Left ventricle myocardium inferior (tissue), 1 donor: ENCODE measurements at regions not wholly inside any gene's neighbourhood (a gene's known extent, or its start where the extent isn't known, plus 50 kb on each side); places are given as distances from the start of the nearest gene placed in this dataset.

Source experiments
- DNase-seq: peaks from one replicate; pipeline ENCODE4 v3.0.0-alpha.2; 2020
- H3K27ac ChIP-seq: fragments of 200-600 bp; replicated peaks from 2 replicates; pipeline ENCODE4 v1.8.0; 2021
- H3K27me3 ChIP-seq: fragments of 200-600 bp; 2 replicates; pipeline ENCODE4 v1.8.0; 2021; ENCODE audit warnings: low read depth
- H3K36me3 ChIP-seq: fragments of 200-600 bp; 2 replicates; pipeline ENCODE4 v1.8.0; 2021
- H3K4me1 ChIP-seq: fragments of 200-600 bp; 2 replicates; pipeline ENCODE4 v1.8.0; 2021
- H3K4me3 ChIP-seq: fragments of 200-600 bp; 2 replicates; pipeline ENCODE4 v1.8.0; 2021; ENCODE audit warnings: mild to moderate bottlenecking, moderate library complexity
- H3K9me3 ChIP-seq: fragments of 200-600 bp; replicated peaks from 2 replicates; pipeline ENCODE4 v1.8.0; 2021
- CTCF ChIP-seq: fragments of 200-600 bp; IDR thresholded peaks from 2 replicates; pipeline ENCODE4 v1.8.0; 2021; ENCODE audit warnings: antibody characterized with exemption, mild to moderate bottlenecking, borderline replicate concordance
- intact Hi-C: fragments of 100-400 bp; cut with micrococcal nuclease; formaldehyde crosslinking; loops from one replicate; pipeline ENCODE4 v1.11.0; 2022
- donor health status: DM: no; HTN: yes; CAD: no; lungs with severe emphysema.

- peaks cover 4% of the 10 kb centered on the region for H3K4me1 ChIP-seq
Measured at GRCh38 chr12:43060742-43061141, 471.2 kb upstream of the PRICKLE1 start.

GRCh38 chr12:43058616-43059015 lies 469.1 kb upstream of the PRICKLE1 start:
- peaks cover 4% of the 10 kb centered on the region for H3K4me1 ChIP-seq
- no peak for TF ChIP-seq CTCF

More at GRCh38 chr12:43060742-43061141, 471.2 kb upstream of the PRICKLE1 start:
- Histone ChIP-seq H3K9me3 (no peaks in the 10 kb centered on the region), H3K27me3 (no peaks in the 10 kb centered on the region), H3K36me3 (no peaks in the 10 kb centered on the region), H3K27ac (no peak overlapping the region), H3K4me3 (no peak overlapping the region)
- TF ChIP-seq CTCF = no peak
- intact Hi-C loops = no loop called here
- no peak for DNase-seq

GRCh38 chr12:43057566-43057965 lies 468.0 kb upstream of the PRICKLE1 start:
- Histone ChIP-seq H3K4me1 (peaks cover 4% of the 10 kb centered on the region), H3K27ac (no peak overlapping the region), H3K36me3 (no peaks in the 10 kb centered on the region), H3K4me3 (no peak overlapping the region), H3K9me3 (no peaks in the 10 kb centered on the region), H3K27me3 (no peaks in the 10 kb centered on the region)
- intact Hi-C loops = no loop called here
- no peak for TF ChIP-seq CTCF
- DNase-seq = no peak

More at GRCh38 chr12:43058616-43059015, 469.1 kb upstream of the PRICKLE1 start:
- Histone ChIP-seq H3K27me3 (no peaks in the 10 kb centered on the region), H3K4me3 (no peak overlapping the region), H3K9me3 (no peaks in the 10 kb centered on the region), H3K27ac (no peak overlapping the region), H3K36me3 (no peaks in the 10 kb centered on the region)
- no peak for DNase-seq
- intact Hi-C loops = no loop called here

GRCh38 chr12:43054085-43054484 lies 464.5 kb upstream of the PRICKLE1 start:
- Histone ChIP-seq H3K36me3 (no peaks in the 10 kb centered on the region), H3K27me3 (no peaks in the 10 kb centered on the region), H3K4me3 (no peak overlapping the region), H3K27ac (no peak overlapping the region), H3K9me3 (no peaks in the 10 kb centered on the region), H3K4me1 (no peaks in the 10 kb centered on the region)
- intact Hi-C loops = no loop called here
- no peak for TF ChIP-seq CTCF
- DNase-seq = no peak

- no peaks in the 10 kb centered on the region for H3K36me3 ChIP-seq
- DNase-seq = no peak
- no peaks in the 10 kb centered on the region for H3K4me1 ChIP-seq
- no peak overlapping the region for H3K27ac ChIP-seq
- TF ChIP-seq CTCF = no peak
- H3K9me3 ChIP-seq = no peaks in the 10 kb centered on the region
- H3K4me3 ChIP-seq = no peak overlapping the region
- intact Hi-C loops = no loop called here
- H3K27me3 ChIP-seq = no peaks in the 10 kb centered on the region
Measured at GRCh38 chr12:43052441-43052840, 462.9 kb upstream of the PRICKLE1 start.

- intact Hi-C loops = no loop called here
- Histone ChIP-seq H3K4me3 (no peak overlapping the region), H3K27ac (no peak overlapping the region), H3K9me3 (no peaks in the 10 kb centered on the region), H3K36me3 (no peaks in the 10 kb centered on the region), H3K27me3 (no peaks in the 10 kb centered on the region), H3K4me1 (no peaks in the 10 kb centered on the region)
- TF ChIP-seq CTCF = no peak
- DNase-seq = no peak
Measured at GRCh38 chr12:43044241-43044640, 454.7 kb upstream of the PRICKLE1 start.
